Ovary (tissue), 3 donors: ENCODE measurements at regions not wholly inside any gene's neighbourhood (a gene's known extent, or its start where the extent isn't known, plus 50 kb on each side); places are given as distances from the start of the nearest gene placed in this dataset.

Experiments
- CTCF ChIP-seq, 3 donors: fragments of 450-650 bp in 2 of 3; fragments of 200-600 bp in 1 of 3; IDR thresholded peaks; one replicate each; pipeline versions ENCODE4 v1.5.1 to v1.8.0; 2016 to 2022; ENCODE audit warnings: antibody characterized with exemption in 3 of 3, mild to moderate bottlenecking in 1 of 3
- EP300 ChIP-seq: sonication (generic); formaldehyde crosslinking; IDR thresholded peaks from one replicate; pipeline ENCODE4 v1.6.1; 2017; ENCODE audit warnings: antibody characterized with exemption
- POLR2A ChIP-seq: fragments of 450-650 bp; IDR thresholded peaks from one replicate; pipeline ENCODE4 v1.6.1; 2017; ENCODE audit warnings: antibody characterized with exemption, mild to moderate bottlenecking, moderate library complexity
- donor health status: DM: no; HTN: no; CAD: no.

- TF ChIP-seq CTCF (IDR thresholded peaks at IDR 0.05) (no peak), POLR2A (no peak), EP300 (no peak)
Observed at GRCh38 chr11:41845066-41845465, 385.6 kb upstream of the LRRC4C start.
